Smooth muscle cell (in vitro differentiated cells): ENCODE measurements at regions not wholly inside any gene's neighbourhood (a gene's known extent, or its start where the extent isn't known, plus 50 kb on each side); places are given as distances from the start of the nearest gene placed in this dataset. TPM values are rescaled to one million over a fixed set of nuclear protein-coding genes. Genes with fewer than 3 reads are reported as not detected.

Experiments
- DNase-seq: peaks from one replicate; lab custom pipeline; 2025; ENCODE audit not compliant: unreplicated experiment; lab: John Stamatoyannopoulos, UW
- H2AFZ ChIP-seq: fragments of 200-600 bp; sonication (generic); 2 replicates; pipeline ENCODE4 v1.6.0; 2016; ENCODE audit warnings: antibody characterized with exemption, low read depth, mild to moderate bottlenecking
- H3F3A ChIP-seq: fragments of 200-600 bp; sonication (generic); 2 replicates; pipeline ENCODE4 v1.6.0; 2017; ENCODE audit warnings: antibody characterized with exemption, low read depth
- H3K27ac ChIP-seq: fragments of 200-600 bp; sonication (generic); 2 replicates; pipeline ENCODE4 v1.5.1; 2016; ENCODE audit warnings: low read depth, mild to moderate bottlenecking
- H3K27me3 ChIP-seq: fragments of 200-600 bp; sonication (generic); 2 replicates; pipeline ENCODE4 v1.6.1; 2016; ENCODE audit warnings: low read depth, mild to moderate bottlenecking
- H3K36me3 ChIP-seq: fragments of 200-600 bp; sonication (generic); 2 replicates; pipeline ENCODE4 v1.5.1; 2016; ENCODE audit warnings: low read depth
- H3K4me1 ChIP-seq: fragments of 200-600 bp; sonication (generic); 2 replicates; pipeline ENCODE4 v1.5.1; 2016; ENCODE audit warnings: low read depth
- H3K4me2 ChIP-seq: fragments of 200-600 bp; sonication (generic); 2 replicates; pipeline ENCODE4 v1.6.0; 2016; ENCODE audit warnings: mild to moderate bottlenecking
- H3K4me3 ChIP-seq: fragments of 200-600 bp; sonication (generic); 2 replicates; pipeline ENCODE4 v1.5.1; 2016; ENCODE audit warnings: mild to moderate bottlenecking
- H3K79me2 ChIP-seq: fragments of 200-600 bp; sonication (generic); 2 replicates; pipeline ENCODE4 v1.6.0; 2016; ENCODE audit warnings: low read depth, mild to moderate bottlenecking
- H3K9ac ChIP-seq: fragments of 200-600 bp; sonication (generic); 2 replicates; pipeline ENCODE4 v1.6.0; 2016; ENCODE audit warnings: low read depth
- H3K9me3 ChIP-seq: fragments of 200-600 bp; sonication (generic); replicated peaks from 2 replicates; pipeline ENCODE4 v1.5.1; 2016; ENCODE audit warnings: low read depth
- H4K20me1 ChIP-seq: fragments of 200-600 bp; sonication (generic); 2 replicates; pipeline ENCODE4 v1.6.0; 2016; ENCODE audit warnings: low read depth
- CTCF ChIP-seq: fragments of 200-600 bp; sonication (generic); IDR thresholded peaks from 2 replicates; pipeline ENCODE4 v1.5.1; 2017; ENCODE audit warnings: borderline replicate concordance, mild to moderate bottlenecking, antibody characterized with exemption; ENCODE audit not compliant: insufficient read depth, poor library complexity, severe bottlenecking
- WGBS: methylation state at CpG from one replicate; pipeline ENCODE4 v1.1.7; 2016; ENCODE audit warnings: low lambda C conversion rate; 5-methylcytosine and 5-hydroxymethylcytosine counted together
- small RNA-seq: library from RNA; depleted of rRNA; stranded (forward); fragments of <200 nt; gene quantifications from one replicate; pipeline ENCODE3, GENCODE V24; 2014

GRCh38 chrX:71852182-71852581 lies 58.5 kb upstream of the NHSL2 start:
- Histone ChIP-seq H3K4me3 (no peak overlapping the region), H3K4me1 (no peaks in the 10 kb centered on the region), H3K36me3 (no peaks in the 10 kb centered on the region), H3K79me2 (no peaks in the 10 kb centered on the region), H2AFZ (no peak overlapping the region), H3F3A (no peaks in the 10 kb centered on the region), H3K4me2 (no peak overlapping the region), H3K9ac (no peak overlapping the region), H4K20me1 (no peaks in the 10 kb centered on the region), H3K27me3 (no peaks in the 10 kb centered on the region), H3K27ac (no peak overlapping the region), H3K9me3 (no peaks in the 10 kb centered on the region)
- no peak for DNase-seq
- TF ChIP-seq CTCF, result no peak
- WGBS, result 86% methylated on average over 9 of the region's 9 CpGs

DNA sequence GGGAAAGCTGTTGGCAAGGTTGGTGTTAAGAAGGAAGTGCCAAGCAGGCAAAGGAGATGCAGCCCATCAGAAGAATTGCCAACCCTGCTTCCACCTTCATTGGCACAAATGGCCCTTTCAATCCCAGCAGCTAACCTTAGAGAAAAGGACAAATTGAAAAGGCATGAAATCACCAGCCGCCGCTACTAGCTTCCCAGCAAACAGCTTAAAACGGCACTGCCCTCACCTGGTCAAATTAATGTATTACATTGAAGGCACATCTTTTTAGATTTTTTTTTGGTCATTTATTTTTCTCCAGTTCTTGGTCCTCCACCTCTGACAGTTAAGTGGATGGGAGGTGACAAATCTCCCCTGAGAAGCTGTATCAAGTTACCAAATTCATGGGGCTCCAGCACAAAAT lies 51.0 kb upstream of the NHSL2 start:
- 20% methylated on average over 3 of the region's 3 CpGs for WGBS
- no peaks in the 10 kb centered on the region for H4K20me1 ChIP-seq

More for the DNA sequence above, 51.0 kb upstream of the NHSL2 start:
- Histone ChIP-seq H3K9ac (no peak overlapping the region), H3K4me1 (no peaks in the 10 kb centered on the region), H3K27ac (no peak overlapping the region), H3K9me3 (no peaks in the 10 kb centered on the region), H3K79me2 (no peaks in the 10 kb centered on the region), H3K36me3 (no peaks in the 10 kb centered on the region), H2AFZ (no peak overlapping the region), H3K4me2 (no peak overlapping the region), H3F3A (no peaks in the 10 kb centered on the region), H3K27me3 (no peaks in the 10 kb centered on the region), H3K4me3 (no peak overlapping the region)
- peak; percentile 46 for TF ChIP-seq CTCF
- no peak for DNase-seq

Small RNA genes lying in the stretch of these regions (small RNA-seq; reads per million reads assigned to genes)
- not detected for gene BX276092.3
